Hematopoietic multipotent progenitor cell (in vitro differentiated cells): ENCODE measurements at regions not wholly inside any gene's neighbourhood (a gene's known extent, or its start where the extent isn't known, plus 50 kb on each side); places are given as distances from the start of the nearest gene placed in this dataset.
"Not testable (repeated sequence)": the region's sequence is repeated elsewhere in the genome, so short reads cannot be mapped to it uniquely, and the experiment has no call there.

Experiments used
- DNase-seq, 3 donors: peaks; one replicate each; pipeline ENCODE4 v3.0.0-alpha.2; 2011 to 2015; ENCODE audit warnings: low read depth in 2 of 3, low spot score in 2 of 3

GRCh38 chr14:106344791-106345479 is 818.6 kb downstream of the TMEM121 start:
- not testable (repeated sequence) for DNase-seq

- DNase-seq, result no peak
Measured at GRCh38 chr14:106346084-106346483, 819.7 kb downstream of the TMEM121 start.

DNA sequence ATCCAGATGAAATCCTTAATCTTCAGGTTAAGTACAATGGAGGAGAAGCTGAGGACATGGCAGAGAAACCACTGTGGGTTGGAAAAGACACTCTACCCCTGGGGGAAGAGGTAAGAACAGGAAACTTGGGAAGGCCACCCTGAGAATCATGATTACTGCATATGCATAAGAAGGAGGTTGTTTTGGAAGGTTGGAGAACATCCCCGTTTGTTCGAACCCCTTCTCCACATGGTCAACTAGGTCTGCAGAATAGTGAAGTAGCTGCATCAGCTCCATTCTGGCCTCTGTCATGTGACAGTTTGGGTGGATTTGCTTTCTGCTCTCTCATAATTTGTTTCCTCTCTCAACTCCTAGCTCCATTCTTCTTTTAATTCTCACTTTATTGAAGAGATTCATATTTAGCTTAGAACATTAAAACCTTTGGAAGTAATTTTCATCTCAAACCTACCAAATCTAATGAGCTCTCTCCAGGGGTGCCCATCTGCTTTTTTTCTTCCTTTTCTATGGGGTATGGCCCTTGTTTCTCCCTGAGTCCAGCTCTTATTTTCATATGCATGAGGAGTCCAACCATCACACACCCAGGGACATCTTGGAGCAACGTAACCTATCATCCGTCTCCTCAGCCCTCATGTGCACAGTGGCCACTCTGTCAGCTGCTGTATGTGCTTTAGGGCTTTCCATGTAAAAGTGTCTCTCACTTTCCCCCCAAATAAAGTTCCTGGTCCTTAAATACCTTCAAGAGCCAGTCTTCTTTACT is 820.3 kb downstream of the TMEM121 start:
- DNase-seq, result no peak

DNA sequence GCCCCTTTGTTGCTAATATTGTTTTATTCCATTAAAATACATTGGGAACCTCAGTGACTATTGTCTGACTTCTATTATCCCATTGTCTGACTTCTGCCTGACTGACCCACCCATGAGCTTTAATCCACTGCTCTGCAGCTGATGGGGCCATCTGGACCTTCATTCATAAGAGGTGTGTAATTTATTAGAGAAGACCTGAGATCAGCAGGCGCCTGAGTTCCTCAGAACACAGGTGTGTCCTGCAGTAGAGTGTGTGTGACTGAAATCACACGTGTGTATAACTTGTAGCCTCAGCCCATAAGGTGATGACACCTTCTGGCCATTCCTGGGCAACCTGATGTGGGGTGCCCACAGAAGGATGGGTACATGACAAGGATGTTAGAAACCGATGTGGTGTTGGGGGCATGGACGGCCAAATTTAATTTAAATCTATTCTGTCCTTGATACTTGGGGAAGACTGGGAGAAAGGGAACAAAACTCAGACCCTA is 821.0 kb downstream of the TMEM121 start:
- DNase-seq, result no peak

DNA sequence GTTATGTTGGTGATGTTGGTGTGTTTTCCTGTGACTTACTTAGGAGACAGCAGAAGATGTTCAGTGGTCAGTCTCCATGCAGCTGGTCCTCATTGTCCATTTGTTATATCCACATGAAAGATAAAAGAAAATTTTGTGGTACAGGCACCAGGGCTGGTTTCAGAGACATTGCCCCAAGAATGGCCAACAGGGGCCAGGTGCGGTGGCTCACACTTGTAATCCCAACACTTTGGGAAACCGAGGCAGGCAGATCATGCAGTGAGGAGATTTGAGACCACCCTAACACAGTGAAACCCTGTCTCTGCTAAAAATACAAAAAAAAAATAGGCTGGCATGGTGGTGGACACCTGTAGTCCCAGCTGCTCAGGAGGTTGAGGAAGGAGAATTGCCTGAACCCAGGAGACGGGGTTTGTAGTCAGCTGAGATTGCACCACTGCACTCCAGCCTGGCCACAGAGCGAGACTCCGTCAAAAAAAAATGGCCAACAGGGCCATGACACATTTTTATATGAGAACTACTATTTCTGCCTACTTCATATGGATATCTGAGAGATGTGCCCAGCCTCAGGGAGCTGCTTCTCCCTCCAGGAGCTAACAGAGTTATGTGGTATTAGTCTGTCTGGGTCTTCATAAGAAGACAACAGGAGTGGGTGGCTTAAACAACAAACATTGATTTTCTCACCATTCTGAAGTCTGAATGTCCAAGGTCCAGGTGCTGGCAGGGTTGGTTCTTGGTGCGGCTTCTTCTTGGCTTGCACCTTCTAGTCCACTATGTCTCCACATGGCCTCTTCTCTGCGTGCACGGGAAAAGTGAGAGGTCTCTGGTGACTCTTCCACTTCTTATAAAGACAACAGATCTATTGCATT is 821.7 kb downstream of the TMEM121 start:
- DNase-seq, result no peak

DNA sequence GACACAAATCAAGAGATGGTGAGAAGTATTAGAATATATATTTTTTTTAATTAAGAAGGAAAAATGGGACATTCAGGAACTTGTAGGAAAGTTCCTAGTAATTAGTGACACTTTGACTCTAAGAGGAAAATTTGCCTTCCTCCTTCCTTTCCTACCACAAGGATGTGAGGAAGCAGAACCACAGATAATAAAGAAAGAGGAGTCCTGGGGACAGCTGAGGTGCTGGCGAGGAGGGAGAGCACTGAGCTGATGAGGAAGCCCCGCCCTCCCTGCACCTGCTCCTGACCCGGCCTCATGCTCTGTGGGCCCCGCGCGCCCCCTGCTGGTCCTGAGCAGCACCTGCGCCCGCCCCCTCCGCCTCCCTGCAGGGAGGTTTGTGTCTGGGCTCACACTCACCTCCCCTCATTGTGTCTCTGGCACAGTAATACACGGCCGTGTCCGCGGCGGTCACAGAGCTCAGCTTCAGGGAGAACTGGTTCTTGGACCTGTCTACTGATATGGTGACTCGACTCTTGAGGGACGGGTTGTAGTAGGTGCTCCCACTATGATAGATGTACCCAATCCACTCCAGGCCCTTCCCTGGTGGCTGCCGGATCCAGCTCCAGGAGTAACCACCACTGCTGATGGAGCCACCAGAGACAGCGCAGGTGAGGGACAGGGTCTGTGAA is 822.6 kb downstream of the TMEM121 start:
- DNase-seq, result peak; percentile 24 to 83 (median 54)

GRCh38 chr14:106349678-106350457 is 823.5 kb downstream of the TMEM121 start:
- DNase-seq, result not testable (repeated sequence)

DNA sequence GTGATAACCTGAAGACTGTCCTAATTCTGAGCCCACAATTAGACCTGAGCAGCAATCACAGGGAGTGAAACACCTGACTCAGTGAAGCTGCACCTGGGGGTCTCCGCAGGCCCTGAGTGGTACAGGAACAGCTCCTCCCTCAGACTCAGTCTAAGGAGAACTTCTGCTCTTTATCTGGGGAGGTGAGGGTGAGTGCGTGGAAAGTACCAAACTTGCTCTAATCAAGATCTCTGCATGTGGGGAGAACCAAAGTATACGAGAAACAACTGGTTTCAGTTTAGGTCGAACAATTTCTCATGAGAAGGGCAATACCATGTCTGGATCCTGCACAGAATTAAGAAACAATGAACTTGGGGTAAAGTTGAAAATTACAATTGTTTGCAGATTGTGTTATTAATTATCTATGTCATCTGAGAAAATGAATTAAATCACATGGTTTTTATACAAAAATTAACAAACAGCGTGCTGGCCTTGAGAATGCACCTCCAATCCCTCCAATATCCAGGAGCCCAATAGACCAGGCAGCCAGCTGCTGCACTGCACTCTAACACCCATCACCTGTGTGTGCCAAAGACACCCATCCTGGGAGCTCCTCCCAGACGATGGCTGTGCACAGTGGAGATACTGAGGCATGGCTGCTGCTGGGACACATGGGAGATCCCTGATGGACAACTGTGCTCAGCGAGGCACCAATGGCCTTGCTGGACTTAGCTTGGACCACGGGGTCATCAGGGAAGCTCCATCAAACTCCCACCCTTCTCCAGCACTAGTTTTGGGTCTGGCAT is 828.8 kb downstream of the TMEM121 start:
- not testable (repeated sequence) for DNase-seq

DNA sequence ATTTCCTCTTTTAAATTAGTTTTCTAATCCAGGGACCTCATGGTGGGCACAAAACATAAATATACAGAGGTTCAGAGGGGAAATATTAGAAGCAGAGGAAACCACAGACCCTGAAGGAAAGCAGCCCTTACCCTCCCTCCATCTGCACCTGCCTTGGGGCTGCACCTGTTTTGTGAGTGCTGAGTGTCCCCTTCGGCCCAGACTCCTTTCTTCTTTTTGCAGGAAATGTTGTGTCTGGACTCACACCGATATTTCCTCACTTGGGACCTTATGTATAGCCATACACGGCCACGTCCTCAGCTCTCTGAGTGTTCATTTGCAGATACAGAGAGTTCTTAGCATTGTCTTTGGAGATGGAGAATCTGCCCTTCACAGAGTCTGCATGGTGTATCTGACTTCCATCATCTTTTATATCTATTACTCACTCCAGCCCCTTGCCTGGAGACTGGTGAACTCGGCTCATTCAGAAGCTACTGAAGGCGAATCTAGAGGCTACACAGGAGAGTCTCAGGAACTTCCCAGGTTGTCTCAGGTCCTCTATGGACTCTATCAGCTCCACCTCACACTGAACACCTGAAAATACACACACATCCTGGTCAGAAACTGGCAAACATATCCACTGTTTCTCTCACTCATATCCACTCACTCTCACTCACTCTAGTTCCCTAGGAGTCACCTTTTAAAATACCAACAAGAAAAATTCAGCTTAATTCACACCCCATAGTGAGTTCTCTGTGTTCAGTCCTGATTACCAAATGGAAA is 829.7 kb downstream of the TMEM121 start:
- peak in 1 of 3 donors; percentile 46 for DNase-seq

DNA sequence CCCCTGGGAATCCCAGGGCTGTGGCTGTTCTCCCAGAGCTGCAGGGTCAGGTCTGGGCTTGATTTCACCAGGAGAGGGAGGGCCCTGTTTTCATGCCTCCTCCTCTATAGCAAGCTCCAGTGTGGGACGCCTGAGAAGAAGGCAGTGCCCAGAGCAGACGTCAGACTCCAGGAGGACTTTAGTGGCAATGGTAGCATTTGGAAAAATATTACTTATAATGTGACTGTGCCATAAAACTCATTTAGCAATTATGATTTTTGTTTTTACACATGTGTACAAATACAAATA is 830.2 kb downstream of the TMEM121 start:
- not testable (repeated sequence) for DNase-seq

DNA sequence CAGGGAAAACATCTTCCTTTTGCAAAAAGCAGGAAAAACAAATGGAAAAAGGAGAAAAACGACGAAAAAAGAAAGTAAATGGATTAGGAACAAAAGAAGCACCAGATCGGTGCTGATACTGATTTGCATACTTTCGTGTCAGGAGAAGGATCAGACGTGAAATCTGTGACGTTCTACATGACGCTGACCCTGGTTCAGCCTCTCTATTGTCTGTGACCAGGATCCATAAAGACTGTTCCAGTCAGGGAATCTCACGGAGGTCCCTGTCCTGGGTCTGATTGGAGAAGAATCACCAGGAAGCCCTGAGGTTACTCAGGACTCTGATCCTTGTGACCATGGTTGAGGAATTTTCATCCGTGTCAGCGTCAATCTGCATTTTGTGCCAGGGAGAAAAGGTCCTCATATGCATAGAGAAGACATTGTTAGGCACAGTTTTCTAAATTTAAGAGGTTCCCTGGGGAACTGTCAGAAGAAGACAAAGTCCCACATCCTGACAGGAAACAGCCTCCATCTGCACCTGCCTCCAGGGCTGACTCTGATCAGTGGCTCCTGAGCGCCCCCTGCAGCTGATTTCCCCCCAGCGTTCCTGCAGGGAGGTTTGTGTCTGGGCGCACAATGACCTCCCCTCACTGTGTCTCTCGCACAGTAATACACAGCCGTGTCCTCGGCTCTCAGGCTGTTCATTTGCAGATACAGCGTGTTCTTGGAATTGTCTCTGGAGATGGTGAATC is 832.9 kb downstream of the TMEM121 start:
- not testable (repeated sequence) for DNase-seq

DNA sequence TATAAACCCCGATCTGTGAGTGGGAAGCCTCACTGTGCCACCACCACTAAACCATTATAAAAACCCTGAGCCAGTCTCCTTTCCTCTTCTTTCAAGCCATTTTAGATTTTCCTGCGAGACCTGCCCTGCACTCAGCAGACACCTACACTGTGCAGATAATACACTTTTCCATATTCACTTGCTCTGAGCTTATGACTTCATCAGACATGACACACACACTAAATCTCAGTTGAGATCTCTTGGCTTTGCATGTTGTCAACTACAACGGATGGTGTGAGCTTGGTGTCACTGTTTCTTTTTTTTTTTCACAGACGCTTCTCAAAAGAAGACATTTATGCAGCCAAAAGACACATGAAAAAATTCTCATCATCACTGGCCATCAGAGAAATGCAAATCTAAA is 839.0 kb downstream of the TMEM121 start:
- DNase-seq, result not testable (repeated sequence)

DNA sequence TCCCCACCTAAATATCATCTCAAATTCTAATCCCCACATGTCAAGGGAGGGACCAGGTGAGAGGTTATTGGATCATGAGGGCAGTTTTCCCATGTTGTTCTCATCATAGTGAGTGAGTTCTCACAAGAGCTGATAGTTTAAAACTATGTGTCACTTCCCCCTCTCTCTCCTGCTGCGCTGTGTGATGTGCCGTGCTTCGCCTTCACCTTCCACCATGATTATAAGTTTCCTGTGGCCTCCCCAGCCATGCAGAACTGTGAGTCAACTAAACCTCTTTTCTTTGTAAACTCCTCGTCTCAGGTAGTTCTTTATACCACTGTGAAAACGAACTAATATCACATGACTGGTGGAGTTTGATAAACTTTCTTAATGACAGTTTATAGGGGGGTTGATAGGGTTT is 839.5 kb downstream of the TMEM121 start:
- DNase-seq, result not testable (repeated sequence)

GRCh38 chr14:106366971-106367370 is 840.6 kb downstream of the TMEM121 start:
- DNase-seq, result not testable (repeated sequence)

- DNase-seq, result not testable (repeated sequence)
Measured at GRCh38 chr14:106369456-106369855, 843.1 kb downstream of the TMEM121 start.

GRCh38 chr14:106372870-106373652 is 846.7 kb downstream of the TMEM121 start:
- DNase-seq, result peak; percentile 48 to 84 (median 82)

DNA sequence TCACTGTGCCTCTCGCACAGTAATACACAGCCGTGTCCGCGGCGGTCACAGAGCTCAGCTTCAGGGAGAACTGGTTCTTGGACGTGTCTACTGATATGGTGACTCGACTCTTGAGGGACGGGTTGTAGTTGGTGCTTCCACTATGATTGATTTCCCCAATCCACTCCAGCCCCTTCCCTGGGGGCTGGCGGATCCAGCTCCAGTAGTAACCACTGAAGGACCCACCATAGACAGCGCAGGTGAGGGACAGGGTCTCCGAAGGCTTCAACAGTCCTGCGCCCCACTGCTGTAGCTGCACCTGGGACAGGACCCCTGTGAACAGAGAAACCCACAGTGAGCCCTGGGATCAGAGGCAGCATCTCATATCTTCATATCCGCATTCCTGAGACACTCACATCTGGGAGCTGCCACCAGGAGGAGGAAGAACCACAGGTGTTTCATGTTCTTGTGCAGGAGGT is 847.3 kb downstream of the TMEM121 start:
- not testable (repeated sequence) for DNase-seq
